Pancreas (tissue), 10 donors: ENCODE measurements at regions not wholly inside any gene's neighbourhood (a gene's known extent, or its start where the extent isn't known, plus 50 kb on each side); places are given as distances from the start of the nearest gene placed in this dataset.

Source experiments
- ATAC-seq, 4 donors: fragments of 200-7000 bp; cut with Tn5 transposase; one replicate each; pipeline versions ENCODE4 v1.8.0 to v1.9.1; 2020; ENCODE audit warnings: mild to moderate bottlenecking in 4 of 4, moderate library complexity in 4 of 4
- DNase-seq, 6 donors: peaks; one replicate each; pipeline ENCODE4 v3.0.0-alpha.2; 2020
- FAIRE-seq: peaks from 2 replicates; lab custom pipeline; 2012; peaks lifted over from hg19 to GRCh38; lab: Jason Lieb, UNC
- H3K27ac ChIP-seq, 4 donors: fragments of 200-600 bp; sonication (generic); 1 replicate in 3 of 4; 2 replicates in 1 of 4; pipeline versions ENCODE4 v1.5.0 to v1.8.0; 2020
- H3K27me3 ChIP-seq, 4 donors: fragments of 200-600 bp; one replicate each; pipeline ENCODE4 v1.8.0; 2021
- H3K36me3 ChIP-seq, 3 donors: fragments of 200-600 bp; sonication (generic) in 1 of 3; one replicate each; pipeline versions ENCODE4 v1.5.0 to v1.8.0; 2020 to 2021
- H3K4me1 ChIP-seq, 3 donors: fragments of 200-600 bp; one replicate each; pipeline ENCODE4 v1.8.0; 2021
- H3K4me3 ChIP-seq, 4 donors: fragments of 200-600 bp; sonication (generic) in 2 of 4; one replicate each; pipeline versions ENCODE4 v1.5.0 to v1.8.0; 2020 to 2021
- H3K9me3 ChIP-seq, 4 donors: fragments of 200-600 bp; one replicate each; pipeline ENCODE4 v1.8.0; 2021
- WGBS, 2 donors: extraction: QIAGEN DNeasy Blood & Tissue Kit; methylation state at CpG; one replicate each; pipeline ENCODE4 v1.1.7; 2013; 5-methylcytosine and 5-hydroxymethylcytosine counted together
- intact Hi-C, 3 donors: fragments of 100-400 bp; cut with DNase I; formaldehyde crosslinking; loops; one replicate each; pipeline versions ENCODE4 v1.11.1 to v1.14.2; 2022
- TF ChIP-seq, protein P1 (sequence below), 4 donors: fragments of 200-600 bp; sonication (generic) in 3 of 4; IDR thresholded peaks; one replicate each; pipeline versions ENCODE4 v1.5.0 to v1.8.0; 2021; ENCODE audit warnings: antibody characterized with exemption in 4 of 4
- donor health status: healthy with polysubstance abuse.
- donor health status: DM: no; HTN: no; CAD: no; lungs with moderate emphysema.
- donor health status: DM: no; HTN: no; CAD: no.
- donor health status: control.
- donor health status: control.
- donor health status: Bipolar disorder and iron deficiency.
- donor health status: DM: yes; HTN: yes; CAD: no.
- donor health status: DM: no; HTN: no; CAD: no.
- donor health status: DM: no; HTN: no; CAD: no.
- donor health status: DM: yes; HTN: yes; CAD: no.

GRCh38 chr5:29016067-29016466 lies 1977.7 kb upstream of the CDH9 start:
- TF ChIP-seq, protein P1, sequence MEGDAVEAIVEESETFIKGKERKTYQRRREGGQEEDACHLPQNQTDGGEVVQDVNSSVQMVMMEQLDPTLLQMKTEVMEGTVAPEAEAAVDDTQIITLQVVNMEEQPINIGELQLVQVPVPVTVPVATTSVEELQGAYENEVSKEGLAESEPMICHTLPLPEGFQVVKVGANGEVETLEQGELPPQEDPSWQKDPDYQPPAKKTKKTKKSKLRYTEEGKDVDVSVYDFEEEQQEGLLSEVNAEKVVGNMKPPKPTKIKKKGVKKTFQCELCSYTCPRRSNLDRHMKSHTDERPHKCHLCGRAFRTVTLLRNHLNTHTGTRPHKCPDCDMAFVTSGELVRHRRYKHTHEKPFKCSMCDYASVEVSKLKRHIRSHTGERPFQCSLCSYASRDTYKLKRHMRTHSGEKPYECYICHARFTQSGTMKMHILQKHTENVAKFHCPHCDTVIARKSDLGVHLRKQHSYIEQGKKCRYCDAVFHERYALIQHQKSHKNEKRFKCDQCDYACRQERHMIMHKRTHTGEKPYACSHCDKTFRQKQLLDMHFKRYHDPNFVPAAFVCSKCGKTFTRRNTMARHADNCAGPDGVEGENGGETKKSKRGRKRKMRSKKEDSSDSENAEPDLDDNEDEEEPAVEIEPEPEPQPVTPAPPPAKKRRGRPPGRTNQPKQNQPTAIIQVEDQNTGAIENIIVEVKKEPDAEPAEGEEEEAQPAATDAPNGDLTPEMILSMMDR (IDR thresholded peaks at IDR 0.05): no peak
- intact Hi-C loops: no loop called here
- no peaks in the 10 kb centered on the region for H3K9me3 ChIP-seq
- WGBS, 2 donors: 55 to 64% methylated on average over 4 of the region's 4 CpGs
- H3K4me3 ChIP-seq: no peak overlapping the region
- no peak for DNase-seq
- no peaks in the 10 kb centered on the region for H3K27me3 ChIP-seq
- FAIRE-seq: no peak
- no peak overlapping the region for H3K27ac ChIP-seq
- H3K4me1 ChIP-seq: no peaks in the 10 kb centered on the region
- no peaks in the 10 kb centered on the region for H3K36me3 ChIP-seq
- peak in 3 of 4 donors; percentile 43 to 72 (median 60) for ATAC-seq

DNA sequence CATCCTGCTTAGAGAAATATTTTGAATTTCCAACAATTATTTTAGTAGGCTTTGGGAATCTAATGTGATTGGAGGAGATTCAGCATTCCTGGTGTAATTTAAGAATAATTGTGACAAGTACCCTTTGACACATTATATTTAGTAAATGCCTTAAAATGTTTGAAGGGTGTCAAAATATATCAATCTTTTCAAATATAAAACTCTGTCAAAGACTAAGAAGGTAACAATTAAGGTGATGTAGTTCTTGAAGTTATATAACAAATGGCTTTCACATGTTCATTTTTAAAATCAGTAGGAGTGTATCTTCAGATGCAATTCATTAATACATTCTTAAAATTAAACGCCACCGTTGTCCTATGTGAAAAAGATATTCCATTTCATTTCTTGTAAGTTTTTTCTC lies 1977.1 kb upstream of the CDH9 start:
- Histone ChIP-seq H3K4me1 (no peaks in the 10 kb centered on the region), H3K27ac (no peak overlapping the region), H3K27me3 (no peaks in the 10 kb centered on the region), H3K36me3 (no peaks in the 10 kb centered on the region), H3K4me3 (no peak overlapping the region), H3K9me3 (no peaks in the 10 kb centered on the region)
- ATAC-seq: no peak
- FAIRE-seq: no peak
- WGBS, 2 donors: 52 to 82% methylated on average over 2 of the region's 2 CpGs
- intact Hi-C loops: no loop called here
- no peak for DNase-seq
- TF ChIP-seq, protein P1 (IDR thresholded peaks at IDR 0.05): no peak

DNA sequence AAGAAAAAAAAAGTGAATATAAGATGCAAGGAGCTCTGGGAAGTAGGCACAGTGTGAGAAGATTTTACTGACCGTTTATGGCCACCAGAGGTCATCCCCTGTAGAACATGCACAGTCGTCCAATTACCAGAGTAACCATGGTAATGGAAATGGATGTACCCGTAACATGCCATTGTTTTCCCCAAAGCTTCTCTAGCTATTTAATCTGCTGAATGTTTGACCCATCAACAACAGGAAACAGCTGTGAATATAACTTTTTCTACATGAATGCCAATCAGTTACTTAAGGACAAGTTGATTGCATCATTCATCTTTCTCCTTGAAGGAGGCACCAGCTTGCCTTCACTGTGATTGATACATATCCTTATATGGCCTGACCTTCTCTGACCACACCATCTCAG lies 1967.0 kb upstream of the CDH9 start:
- no peak for FAIRE-seq
- ATAC-seq: no peak
- Histone ChIP-seq H3K9me3 (no peaks in the 10 kb centered on the region), H3K27ac (no peak overlapping the region), H3K4me1 (no peaks in the 10 kb centered on the region), H3K36me3 (no peaks in the 10 kb centered on the region), H3K4me3 (no peak overlapping the region), H3K27me3 (no peaks in the 10 kb centered on the region)
- TF ChIP-seq, protein P1 (IDR thresholded peaks at IDR 0.05): no peak
- no peak for DNase-seq
- 33 to 43% methylated on average over 3 of the region's 3 CpGs for WGBS, 2 donors
- intact Hi-C loops: no loop called here

DNA sequence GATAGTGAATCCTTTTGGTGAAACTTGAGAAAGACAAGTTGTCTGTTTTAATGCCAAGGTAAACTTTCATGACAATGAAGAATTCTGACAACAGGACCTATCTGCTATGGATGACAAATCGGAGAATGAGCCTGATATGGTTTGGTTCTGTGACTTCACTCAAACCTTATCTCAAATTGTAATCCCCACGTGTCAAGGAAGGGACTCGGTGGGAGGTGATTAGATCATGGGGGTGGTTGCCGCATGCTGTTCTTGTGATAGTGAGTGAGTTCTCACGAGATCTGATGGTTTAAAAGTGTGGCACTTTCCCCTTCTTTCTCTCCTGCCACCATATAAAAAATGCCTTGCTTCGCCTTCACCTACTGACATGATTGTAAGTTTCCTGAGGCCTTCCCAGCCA lies 1964.1 kb upstream of the CDH9 start:
- FAIRE-seq (no peak), DNase-seq (no peak), ATAC-seq (no peak)
- TF ChIP-seq, protein P1 (IDR thresholded peaks at IDR 0.05): no peak
- Histone ChIP-seq H3K4me1 (no peaks in the 10 kb centered on the region), H3K36me3 (no peaks in the 10 kb centered on the region), H3K4me3 (no peak overlapping the region), H3K9me3 (no peaks in the 10 kb centered on the region), H3K27ac (no peak overlapping the region), H3K27me3 (no peaks in the 10 kb centered on the region)
- WGBS, 2 donors: 41 to 55% methylated on average over 6 of the region's 6 CpGs
- intact Hi-C loops: no loop called here

DNA sequence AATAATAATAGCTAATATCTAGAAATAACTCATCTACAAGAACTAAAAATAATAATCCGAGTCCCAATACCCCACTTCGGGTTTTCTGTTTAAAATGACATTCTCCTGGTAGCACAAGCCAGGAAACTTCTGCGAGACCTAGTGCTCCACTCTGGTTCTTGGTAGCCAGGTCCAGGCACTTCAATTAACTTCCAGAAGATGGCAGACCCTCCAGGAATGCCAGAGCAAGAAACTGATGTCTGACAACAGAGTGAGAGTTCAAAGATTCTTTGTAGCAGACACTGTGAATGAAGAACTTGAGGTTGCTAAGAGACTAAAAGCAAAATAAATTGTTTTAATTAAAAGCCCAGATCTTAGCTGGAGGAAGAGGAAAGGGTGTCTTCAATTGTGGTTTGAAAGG lies 1963.3 kb upstream of the CDH9 start:
- no peaks in the 10 kb centered on the region for H3K4me1 ChIP-seq
- no peak overlapping the region for H3K27ac ChIP-seq
- DNase-seq (no peak), ATAC-seq (no peak), FAIRE-seq (no peak)
- H3K27me3 ChIP-seq: no peaks in the 10 kb centered on the region
- intact Hi-C loops: no loop called here
- WGBS, 2 donors: 58 to 76% methylated on average over 3 of the region's 3 CpGs
- H3K4me3 ChIP-seq: no peak overlapping the region
- H3K9me3 ChIP-seq: no peaks in the 10 kb centered on the region
- H3K36me3 ChIP-seq: no peaks in the 10 kb centered on the region
- TF ChIP-seq, protein P1 (IDR thresholded peaks at IDR 0.05): no peak
